Glomerular endothelial cell (primary cell): ENCODE measurements at regions not wholly inside any gene's neighbourhood (a gene's known extent, or its start where the extent isn't known, plus 50 kb on each side); places are given as distances from the start of the nearest gene placed in this dataset.

Source experiments
- DNase-seq: peaks from one replicate; pipeline ENCODE4 v3.0.0-alpha.2; 2011; ENCODE audit warnings: low read depth, low spot score; ENCODE audit errors: extremely low read depth

GRCh38 chr2:37588316-37588777, 83.1 kb downstream of the CDC42EP3 start:
- DNase-seq, result no peak

- no peak for DNase-seq
Observed at GRCh38 chr2:37589298-37589697, 82.1 kb downstream of the CDC42EP3 start.

- DNase-seq, result no peak
Observed at GRCh38 chr2:37590119-37590571, 81.3 kb downstream of the CDC42EP3 start.
